BJ (cell line): ENCODE measurements at regions not wholly inside any gene's neighbourhood (a gene's known extent, or its start where the extent isn't known, plus 50 kb on each side); places are given as distances from the start of the nearest gene placed in this dataset.

Source experiments
- CTCF ChIA-PET: fragments of 350-600 bp; formaldehyde crosslinking; extraction: SDS; loops from one replicate; lab custom pipeline; 2021; ENCODE audit warnings: antibody characterized with exemption, inconsistent platforms; lab: Yijun Ruan, JAX
- POLR2A ChIA-PET: fragments of 300-600 bp; sonication (Branson Sonifier 250); formaldehyde crosslinking; extraction: SDS; loops from one replicate; lab custom pipeline; 2021; ENCODE audit warnings: antibody characterized with exemption; lab: Charles Lee
- DNase-seq: peaks from one replicate; pipeline ENCODE4 v3.0.0-alpha.2; 2011; ENCODE audit warnings: low read depth
- H3K27me3 ChIP-seq: 2 replicates; pipeline ENCODE4 v1.6.0; 2011; ENCODE audit warnings: low read length; ENCODE audit not compliant: control insufficient read depth, insufficient read depth
- H3K36me3 ChIP-seq: 2 replicates; pipeline ENCODE4 v1.5.1; 2011; ENCODE audit warnings: low read length; ENCODE audit not compliant: control insufficient read depth, insufficient read depth
- H3K4me3 ChIP-seq: 2 replicates; pipeline ENCODE4 v1.5.1; 2011; ENCODE audit warnings: low read depth, mild to moderate bottlenecking, control low read depth, low read length
- CTCF ChIP-seq: IDR thresholded peaks from 2 replicates; pipeline ENCODE4 v1.5.1; 2011; ENCODE audit warnings: low read depth, mild to moderate bottlenecking, control low read depth, inconsistent platforms, low read length, moderate library complexity; ENCODE audit not compliant: insufficient read depth

- Histone ChIP-seq H3K27me3 (no peaks in the 10 kb centered on the region), H3K36me3 (no peaks in the 10 kb centered on the region), H3K4me3 (no peak overlapping the region)
- CTCF ChIA-PET = interaction anchor here (0.6 to 1.6 kb wide), 6 partner anchors 17 to 1571 kb away, joined by 3 to 4 read pairs (median 3); no protein-coding TSS in a partner anchor
- peak; percentile 35 for DNase-seq
- TF ChIP-seq CTCF = no peak
- POLR2A ChIA-PET = no interaction called here
These were observed 97.3 kb downstream of the NR1D2 start for GRCh38 chr3:24042174-24043059.

- ChIA-PET CTCF (interaction anchor here (0.6 to 1.6 kb wide), 3 partner anchors 44 to 1570 kb away, joined by 3 to 4 read pairs (median 4); no protein-coding TSS in a partner anchor), POLR2A (no interaction called here)
- no peaks in the 10 kb centered on the region for H3K27me3 ChIP-seq
- TF ChIP-seq CTCF = no peak
- DNase-seq = no peak
- H3K4me3 ChIP-seq = no peak overlapping the region
- no peaks in the 10 kb centered on the region for H3K36me3 ChIP-seq
These were observed 98.1 kb downstream of the NR1D2 start for GRCh38 chr3:24043168-24043567.

GRCh38 chr3:24043985-24044384 is 98.9 kb downstream of the NR1D2 start:
- no peak for DNase-seq
- Histone ChIP-seq H3K27me3 (no peaks in the 10 kb centered on the region), H3K4me3 (no peak overlapping the region), H3K36me3 (no peaks in the 10 kb centered on the region)
- CTCF ChIA-PET = interaction anchor here (1.6 kb wide), 1 partner anchor 44 kb away, joined by 4 read pairs; no protein-coding TSS in a partner anchor
- no peak for TF ChIP-seq CTCF
- POLR2A ChIA-PET = no interaction called here

GRCh38 chr3:24046214-24046613 is 101.1 kb downstream of the NR1D2 start:
- Histone ChIP-seq H3K27me3 (no peaks in the 10 kb centered on the region), H3K4me3 (no peak overlapping the region), H3K36me3 (no peaks in the 10 kb centered on the region)
- TF ChIP-seq CTCF = no peak
- CTCF ChIA-PET = interaction anchor here (1.7 kb wide), 1 partner anchor 47 kb away, joined by 5 read pairs; no protein-coding TSS in a partner anchor
- no peak for DNase-seq
- POLR2A ChIA-PET = no interaction called here

GRCh38 chr3:24047513-24047912 is 102.4 kb downstream of the NR1D2 start:
- no peak for DNase-seq
- CTCF ChIA-PET = interaction anchor here (0.9 to 1.7 kb wide), 4 partner anchors 12 to 76 kb away, joined by 3 to 6 read pairs (median 4); no protein-coding TSS in a partner anchor
- POLR2A ChIA-PET = no interaction called here
- Histone ChIP-seq H3K4me3 (no peak overlapping the region), H3K36me3 (no peaks in the 10 kb centered on the region), H3K27me3 (no peaks in the 10 kb centered on the region)
- TF ChIP-seq CTCF = no peak
